Stimulated activated CD4-positive, alpha-beta T cell treated with anti-CD3 and anti-CD28 coated beads, Interleukin-15, amount 100 ng/mL, for 24 hours (primary cell): ENCODE measurements at regions not wholly inside any gene's neighbourhood (a gene's known extent, or its start where the extent isn't known, plus 50 kb on each side); places are given as distances from the start of the nearest gene placed in this dataset.

Experiments used
- DNase-seq: peaks from one replicate; pipeline ENCODE4 v3.0.0-alpha.2; 2020

DNA sequence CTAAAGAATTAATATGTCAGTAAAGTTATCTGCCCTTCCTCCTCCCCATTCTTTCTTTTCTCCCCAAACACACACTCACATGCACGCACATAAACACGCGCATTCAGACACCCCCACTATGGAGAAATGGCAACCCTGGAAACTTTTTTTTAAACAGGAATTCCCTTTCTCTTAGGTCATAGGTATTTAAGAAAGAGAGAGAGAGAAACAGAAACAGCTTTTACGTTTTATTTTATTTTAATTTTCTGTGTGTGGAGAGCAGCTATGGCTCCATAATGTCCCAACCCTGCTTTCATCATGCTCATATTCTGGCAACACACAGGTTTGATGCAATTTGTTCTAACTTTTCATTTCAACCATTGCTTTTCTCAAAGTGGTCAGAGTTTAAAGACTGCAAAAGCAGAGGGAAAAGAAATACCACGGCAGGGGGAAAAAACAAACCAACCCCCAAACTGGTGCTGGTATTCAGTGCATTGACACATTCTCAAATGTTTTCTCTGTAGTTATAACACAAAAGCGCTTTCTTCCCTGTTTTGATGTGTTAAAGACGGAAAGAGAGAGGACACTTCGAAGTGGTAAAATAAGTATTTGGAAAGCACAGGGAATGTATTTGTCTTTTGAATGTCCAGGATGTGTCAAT, 126.0 kb upstream of the TMEM161B start:
- no peak for DNase-seq

DNA sequence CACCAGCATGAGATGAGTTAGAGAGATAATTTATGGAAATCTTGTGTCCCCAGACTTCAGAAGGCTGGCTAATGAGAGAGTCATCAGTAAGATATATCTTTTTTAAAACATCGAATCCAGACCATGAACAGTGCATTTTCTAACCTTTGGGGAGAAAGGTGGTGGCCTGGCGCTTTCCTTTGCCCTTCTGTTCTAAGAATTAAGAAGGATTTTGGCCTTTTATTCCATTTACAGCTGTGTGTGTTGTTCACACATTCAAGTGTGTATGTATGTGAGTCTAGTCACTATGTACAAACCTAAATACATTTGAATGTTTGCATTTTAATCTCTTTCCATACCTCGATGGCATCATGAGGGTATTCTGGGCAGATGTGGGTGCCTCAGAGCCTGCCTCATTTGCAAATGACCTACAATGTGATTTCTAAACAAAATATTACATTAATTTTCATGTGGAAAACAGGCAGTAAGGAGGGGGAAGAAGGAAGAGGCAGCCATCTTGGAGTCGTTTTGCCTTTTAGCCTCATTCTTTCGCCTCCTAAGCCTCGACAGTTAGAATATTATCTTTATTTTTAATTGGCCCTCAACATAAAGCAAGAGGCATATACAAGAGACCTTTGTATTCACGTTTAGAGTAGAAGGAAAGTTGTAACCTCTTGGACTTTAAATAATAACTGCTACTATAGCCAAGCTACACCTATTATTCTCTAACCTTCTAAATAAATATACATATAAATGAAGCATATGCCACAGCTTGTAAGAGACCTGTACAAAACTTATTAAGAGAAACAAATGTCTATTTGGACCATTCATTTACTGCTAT, 125.3 kb upstream of the TMEM161B start:
- DNase-seq = no peak

DNA sequence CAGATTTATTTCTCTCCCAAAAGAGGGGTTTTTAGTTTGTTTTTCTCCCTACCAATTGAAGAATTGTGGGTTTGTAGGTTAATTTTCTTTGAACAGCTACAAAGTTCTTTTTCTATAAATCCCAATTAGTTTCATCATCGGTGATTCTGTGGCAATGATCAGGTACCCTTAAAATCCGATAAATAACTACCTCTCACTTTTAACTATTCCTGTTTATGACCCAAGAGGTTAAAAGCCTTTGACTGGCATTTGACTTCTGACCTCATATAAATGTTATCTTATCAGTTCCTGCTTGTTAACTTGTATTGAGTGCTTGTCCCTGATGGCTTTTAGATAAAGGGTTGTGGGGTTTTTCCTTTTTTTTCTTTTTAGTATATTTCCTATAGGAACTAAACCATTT, 124.4 kb upstream of the TMEM161B start:
- DNase-seq = no peak

DNA sequence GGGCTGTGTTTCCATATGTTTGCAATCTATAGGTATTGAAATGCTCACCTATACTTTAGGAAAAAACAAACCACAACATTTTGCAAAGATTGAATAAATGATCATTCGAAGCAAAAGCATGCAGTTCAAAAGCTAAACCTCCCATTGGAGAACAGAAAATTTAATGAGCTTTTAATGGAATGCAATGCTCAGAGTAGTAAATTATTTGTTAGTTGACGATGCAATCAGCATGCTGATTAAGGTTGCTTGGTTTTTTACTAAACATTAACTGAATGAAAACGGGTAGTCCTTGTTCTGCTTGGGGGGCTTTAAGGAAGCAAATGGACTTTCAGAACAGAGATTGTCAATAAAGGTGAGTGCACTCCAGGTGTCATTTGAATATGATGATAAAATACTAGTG, 123.3 kb upstream of the TMEM161B start:
- no peak for DNase-seq

DNA sequence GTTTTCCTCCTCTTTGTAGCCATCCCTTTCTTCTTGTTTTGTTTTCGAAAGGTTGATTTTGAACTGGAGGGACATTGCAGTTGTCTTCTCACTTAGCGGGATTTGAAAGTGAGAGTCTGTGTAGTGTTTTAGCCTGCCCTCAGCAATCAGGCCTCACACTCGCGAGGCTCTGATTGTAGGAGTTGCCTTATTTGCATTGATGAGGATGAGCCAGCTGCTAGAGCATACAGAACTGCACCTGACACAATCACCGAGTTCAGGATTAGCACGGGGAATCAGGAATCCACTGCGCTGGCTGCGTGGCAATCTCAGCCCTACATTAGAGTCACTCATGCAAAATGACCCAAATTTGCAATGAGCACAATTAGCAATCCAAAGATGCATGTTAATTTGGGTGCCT, 122.5 kb upstream of the TMEM161B start:
- no peak for DNase-seq

DNA sequence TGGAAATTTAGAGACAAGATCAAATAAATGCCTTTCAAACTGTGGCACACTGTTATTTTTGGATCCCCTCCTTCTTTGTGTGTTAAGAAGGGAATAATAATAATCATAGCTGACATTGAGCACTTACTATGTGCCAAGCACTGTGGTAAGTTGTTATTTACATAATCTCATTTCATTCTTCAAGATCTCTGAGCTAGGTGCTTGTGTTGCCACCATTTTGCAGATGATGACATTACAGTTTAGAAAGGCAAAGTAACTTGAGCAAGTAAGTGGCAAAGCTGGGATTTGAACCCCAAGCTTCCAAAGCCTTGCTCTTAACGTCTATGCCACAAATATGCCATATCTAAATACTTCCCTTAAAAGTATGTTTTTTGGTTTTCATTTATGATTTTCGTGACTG, 121.8 kb upstream of the TMEM161B start:
- DNase-seq = no peak

DNA sequence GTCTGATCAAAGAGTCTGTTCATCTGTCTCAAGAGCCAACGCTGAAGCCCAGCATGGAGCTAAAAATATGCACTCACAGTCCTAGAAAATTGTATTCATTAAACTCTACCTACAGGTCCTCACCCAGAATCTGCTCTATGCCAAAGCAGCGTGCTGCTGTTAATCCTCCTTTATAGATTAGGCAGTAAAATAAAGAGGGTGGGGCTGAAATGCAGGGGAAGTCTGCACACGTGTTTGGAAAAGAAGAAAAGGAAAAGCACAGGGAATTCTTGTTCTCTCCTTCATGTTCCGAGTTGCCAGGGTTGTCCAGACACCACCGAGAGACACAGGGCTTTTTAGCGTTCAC, 121.4 kb upstream of the TMEM161B start:
- no peak for DNase-seq

DNA sequence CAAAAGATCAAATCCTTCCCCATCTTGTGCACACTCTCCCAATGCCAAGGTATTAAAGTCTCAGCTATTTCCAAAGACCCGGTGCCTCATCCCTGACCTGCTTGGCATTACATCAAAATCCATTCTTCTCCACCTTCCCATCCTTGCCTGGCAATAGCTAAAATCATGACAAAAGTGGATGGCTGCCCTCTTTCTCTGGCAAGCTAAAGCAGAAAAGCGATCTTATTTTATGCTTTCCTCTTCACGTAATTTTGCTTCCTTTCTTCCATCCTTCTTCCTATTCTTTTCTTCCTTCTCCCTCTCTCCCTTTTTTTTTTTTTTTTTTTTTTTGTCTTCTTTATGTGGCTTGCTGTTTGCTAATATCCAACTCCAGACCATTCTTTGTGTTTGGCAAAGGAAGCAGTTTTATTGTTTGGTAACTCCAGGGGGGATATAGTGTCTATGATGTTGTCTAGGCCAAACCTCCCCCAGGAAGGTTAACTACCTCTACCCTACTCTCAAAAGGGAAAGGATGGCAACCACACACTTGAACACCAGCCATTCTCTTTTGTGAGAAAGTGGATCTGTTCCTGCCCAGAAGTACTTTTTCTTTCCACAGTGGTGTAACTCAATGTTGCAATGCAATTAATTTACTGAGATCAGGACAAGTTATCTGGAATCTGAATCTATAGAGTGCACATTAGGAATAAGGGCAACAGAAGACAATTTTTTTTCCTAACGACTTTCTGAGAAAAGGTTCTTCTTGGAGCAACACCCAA, 120.9 kb upstream of the TMEM161B start:
- DNase-seq = no peak

DNA sequence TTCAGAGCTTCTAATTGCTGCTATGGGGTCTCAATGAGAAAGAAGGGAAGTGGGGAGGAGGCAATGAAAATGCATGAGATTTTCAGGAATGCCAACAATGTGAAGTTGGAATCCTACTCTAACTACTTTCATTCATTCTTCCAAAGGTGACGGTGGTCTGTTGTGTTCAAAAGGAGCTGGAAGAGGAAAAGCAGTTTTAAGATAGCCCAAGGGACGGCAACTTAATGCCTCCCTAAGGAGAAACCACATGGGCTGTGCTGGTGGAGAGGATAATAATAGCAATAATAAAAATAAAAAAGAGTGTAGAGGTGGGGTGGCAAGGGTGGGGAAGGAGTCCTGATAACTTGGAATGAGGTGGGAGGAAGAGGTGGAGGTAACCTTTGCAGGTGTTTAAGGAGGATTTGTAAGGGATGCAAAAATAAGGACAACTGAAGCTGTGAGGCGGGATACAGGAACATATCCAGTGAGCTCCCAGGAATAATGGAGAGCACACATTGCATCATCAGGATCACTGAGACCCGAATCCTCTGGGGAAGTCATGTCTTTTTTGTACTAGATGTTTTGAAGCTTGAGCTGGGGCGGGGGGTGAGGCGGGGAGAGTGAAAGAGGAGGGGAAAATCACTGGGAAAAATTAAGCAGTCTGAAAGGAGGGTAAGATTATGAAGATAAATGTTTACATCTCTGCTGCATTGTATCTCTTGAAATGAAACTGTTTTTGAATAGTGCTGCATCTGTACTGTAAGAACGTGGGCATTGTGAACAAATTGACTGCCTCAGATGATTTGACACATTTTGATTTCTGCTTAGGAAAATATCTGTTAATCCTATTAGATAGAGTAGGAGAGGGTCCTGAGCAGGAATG, 120.1 kb upstream of the TMEM161B start:
- no peak for DNase-seq

DNA sequence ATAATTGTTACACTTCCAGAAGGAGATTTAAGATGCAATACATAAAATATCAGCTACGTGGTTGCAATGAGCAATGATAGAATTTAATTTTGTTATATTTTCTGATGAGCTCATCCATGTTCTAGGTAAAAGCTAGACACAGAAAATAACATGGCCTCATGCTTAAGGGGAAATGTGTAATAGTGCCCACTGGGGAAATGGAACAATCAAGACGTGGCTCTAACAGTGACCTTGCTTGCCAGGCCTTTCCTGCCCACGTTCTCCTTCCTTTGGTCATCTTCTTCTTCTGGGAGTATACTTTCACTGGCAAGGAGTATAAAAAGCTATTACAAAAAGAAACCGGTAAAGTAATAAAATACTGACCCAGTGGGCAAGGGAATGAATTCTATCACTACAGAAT, 116.2 kb upstream of the TMEM161B start:
- DNase-seq = no peak

DNA sequence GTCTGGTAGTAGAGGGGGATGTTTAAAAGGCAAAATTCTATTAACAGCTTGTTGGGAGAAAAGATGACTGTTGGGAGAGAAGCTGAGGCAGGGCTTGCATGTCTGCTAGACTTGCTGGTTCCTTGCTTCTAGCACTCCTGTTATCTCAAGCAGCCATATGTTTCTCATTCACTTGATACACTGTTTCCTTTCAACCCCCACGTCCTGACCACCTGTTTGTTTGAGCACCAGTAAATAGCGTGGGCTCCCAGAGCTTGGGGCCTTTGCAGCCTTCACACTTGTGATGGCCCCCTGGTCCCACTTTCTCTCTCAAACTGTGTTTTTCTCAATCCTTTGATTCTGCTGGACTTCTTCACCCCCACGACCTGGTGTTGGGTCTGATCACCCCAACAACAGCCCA, 111.7 kb upstream of the TMEM161B start:
- DNase-seq = no peak

DNA sequence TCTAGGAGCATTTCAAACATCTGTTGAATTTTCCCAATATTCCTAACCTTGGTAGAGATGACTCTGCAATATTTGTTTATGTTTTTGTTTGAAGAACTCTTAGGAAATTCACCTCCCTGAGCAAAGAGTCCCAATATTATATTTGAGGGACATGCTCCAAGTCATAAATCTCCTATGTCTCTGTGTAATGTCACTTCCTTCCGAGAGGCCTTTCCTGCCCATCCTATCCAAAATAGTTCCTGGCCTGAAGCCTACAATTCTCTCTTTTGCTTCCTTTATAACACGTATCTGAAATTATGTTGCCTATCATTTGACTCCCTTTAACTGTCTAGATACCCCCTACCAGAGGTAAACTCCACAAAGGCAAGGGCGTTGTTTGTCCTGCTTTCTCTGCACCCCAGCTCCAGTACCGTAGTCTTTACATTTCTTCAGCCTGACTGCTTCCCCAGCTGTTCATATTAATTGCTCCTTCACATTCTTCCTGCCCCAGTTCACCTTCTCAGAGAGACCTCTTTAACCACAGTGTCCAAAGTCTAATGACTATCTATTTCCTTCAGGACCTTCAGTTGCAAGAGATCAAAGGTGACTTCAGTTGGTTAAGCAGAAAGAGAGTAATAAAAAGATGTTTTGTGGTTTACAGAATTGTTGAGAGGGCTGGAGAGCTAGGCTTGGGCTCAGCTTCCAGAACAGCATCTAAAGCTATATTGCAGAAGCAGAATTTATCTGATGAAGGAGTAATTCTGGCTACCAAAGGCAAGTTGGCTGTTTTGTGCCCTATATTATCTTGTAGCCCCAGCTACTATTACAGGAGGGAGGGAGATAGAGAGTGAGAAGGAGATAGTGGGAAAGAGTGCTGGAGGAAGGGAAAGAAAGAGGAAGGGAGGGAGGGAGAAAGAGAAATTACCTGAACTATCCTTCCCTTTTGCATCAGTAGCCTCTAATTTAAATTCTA, 109.3 kb upstream of the TMEM161B start:
- no peak for DNase-seq

DNA sequence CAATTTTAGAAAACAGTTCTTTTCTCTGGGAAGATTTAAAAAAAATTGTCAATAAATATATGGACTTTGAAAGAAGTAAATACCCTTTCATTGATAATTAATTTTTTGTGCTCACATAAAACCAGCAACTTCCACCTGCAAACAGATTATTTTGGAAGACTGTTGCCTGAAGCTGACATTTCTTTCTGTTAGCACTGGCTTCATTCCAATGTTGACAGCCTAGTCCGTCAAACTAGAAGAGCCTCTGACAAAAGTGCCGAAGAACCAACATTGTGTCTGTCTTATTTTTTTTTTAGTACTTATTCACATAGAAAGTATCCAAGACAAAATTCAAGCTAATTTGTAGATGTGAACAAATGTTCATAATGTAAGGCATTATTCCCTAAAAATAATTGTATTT, 108.6 kb upstream of the TMEM161B start:
- DNase-seq = no peak

DNA sequence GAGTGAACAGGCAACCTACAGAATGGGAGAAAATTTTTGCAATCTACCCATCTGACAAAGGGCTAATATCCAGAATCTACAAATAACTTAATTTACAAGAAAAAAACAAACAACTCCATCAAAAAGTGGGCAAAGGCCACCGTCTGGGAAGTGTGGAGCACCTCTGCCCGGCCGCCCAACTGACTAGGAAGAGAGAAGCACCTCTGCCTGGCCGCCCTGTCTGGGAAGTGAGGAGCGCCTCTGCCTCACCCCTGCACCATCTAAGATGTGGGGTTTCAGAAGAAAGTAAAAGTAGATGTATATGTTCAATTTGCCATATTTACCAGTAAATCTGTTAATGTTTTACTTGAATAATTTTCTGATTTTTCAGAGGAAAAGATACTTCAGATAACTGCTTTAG, 108.1 kb upstream of the TMEM161B start:
- no peak for DNase-seq

DNA sequence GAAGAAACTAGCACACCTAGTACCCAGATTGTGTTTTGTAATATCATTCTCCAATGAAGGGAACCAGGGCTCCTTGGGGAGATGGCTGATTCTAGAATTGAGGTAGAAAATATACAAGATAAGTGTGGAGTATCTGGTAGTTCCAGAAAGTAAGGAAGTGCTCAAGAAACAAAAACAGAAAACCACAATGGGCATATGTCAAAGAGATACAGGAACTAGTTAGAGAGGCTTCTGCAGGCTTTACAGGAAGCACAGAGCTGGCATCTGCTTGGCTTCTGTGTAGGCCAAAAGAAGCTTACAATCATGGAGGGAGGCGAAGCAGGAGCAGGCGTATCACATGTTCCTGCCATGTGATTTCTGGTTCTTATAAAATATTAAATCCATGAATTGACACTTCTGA, 105.7 kb upstream of the TMEM161B start:
- no peak for DNase-seq

DNA sequence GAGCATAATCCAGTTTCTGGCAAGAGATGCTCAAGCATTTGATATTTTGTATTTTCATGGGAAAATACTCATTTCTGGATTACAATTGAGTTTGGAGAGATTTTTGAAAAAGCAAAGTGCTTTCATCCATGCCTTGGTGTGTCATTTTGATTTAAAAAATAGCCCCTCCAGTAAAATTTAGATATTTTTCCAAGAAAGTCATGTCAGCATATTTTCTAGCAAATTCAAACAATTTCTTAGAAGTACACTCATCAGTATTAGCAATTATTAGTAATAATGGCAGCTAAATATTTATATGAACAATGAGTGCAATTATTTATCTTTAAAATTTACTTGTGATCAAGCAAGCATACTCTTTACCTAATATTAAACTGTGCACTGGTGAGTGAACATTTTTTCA, 102.2 kb upstream of the TMEM161B start:
- no peak for DNase-seq

DNA sequence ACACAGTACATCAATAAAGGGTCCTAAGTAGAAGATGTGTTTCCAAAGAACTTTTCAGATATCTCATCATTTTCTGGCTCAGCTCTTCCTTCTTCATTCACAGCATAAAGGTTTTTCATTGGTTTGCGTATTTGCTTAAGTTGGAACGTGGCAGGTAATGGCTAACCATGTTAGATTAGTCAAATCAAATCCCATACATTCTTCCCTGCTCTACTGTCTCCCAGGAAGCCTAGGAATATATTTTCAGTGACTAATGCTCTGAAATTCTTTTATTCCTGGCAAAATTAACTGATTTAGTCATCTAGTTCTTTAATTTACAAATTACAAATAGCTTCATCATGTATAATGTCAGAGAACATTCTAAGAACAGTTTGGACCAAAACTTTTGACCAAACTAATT, 99.6 kb upstream of the TMEM161B start:
- no peak for DNase-seq

DNA sequence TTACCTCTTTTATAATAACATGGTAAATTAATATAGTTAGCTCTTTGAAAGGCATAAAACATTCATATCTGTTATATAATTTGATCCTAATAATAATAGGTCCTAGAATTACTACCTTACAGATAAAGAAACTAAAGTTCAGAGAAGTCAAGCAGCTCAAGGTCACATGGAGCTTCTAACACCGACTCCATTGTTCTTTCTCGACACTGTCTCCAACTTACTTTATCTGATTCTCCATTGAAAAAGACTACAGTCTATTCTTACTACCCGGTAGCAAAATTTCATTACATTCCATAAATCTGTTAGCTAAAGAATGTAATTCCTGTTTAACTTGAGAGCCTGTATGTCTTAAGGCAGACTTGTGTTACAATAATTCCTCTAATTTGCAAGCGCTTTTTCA, 96.3 kb upstream of the TMEM161B start:
- no peak for DNase-seq

DNA sequence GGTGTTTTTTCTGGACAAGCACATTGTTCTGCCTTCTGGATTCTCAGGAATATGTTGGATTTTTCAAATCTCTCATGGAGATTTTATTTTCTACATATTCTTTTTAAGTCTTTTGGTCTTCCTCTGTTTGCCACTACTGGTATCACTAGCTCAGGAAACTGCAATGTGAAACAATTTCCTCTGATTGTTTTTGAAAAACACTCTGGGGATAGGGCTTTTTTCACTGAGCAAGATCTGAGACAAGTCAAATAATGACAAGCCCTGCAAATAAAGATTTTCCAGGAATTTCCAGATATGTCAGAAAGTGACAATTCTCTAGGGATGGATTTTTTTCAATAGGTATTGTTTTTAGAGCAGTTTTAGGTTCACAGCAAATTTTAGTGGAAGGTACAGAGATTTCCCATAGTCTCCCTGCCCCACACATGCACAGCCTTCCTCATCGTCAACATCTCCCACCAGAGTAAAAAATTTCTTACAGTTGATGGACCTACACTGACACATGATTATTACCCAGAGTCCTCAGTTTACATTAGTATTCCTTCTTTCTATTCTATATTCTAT, 86.9 kb upstream of the TMEM161B start:
- no peak for DNase-seq

DNA sequence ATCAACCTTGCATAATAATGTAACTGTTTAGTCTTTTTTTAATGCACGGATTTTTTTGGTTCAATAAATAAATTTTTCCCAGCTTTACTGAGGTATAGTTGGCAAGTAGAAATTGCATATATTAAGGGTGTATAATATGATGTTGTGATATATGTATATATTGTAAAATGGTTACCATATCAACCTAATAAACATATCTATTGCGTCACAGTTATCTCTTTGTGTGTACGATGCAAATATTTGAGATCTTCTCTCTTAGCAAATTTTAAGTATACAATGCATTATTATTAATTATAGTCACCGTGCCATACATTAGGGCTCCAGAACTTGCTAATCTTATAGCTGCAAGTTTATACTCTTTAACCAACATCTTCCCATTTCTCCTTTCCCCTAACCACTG, 57.2 kb upstream of the TMEM161B start:
- no peak for DNase-seq

DNA sequence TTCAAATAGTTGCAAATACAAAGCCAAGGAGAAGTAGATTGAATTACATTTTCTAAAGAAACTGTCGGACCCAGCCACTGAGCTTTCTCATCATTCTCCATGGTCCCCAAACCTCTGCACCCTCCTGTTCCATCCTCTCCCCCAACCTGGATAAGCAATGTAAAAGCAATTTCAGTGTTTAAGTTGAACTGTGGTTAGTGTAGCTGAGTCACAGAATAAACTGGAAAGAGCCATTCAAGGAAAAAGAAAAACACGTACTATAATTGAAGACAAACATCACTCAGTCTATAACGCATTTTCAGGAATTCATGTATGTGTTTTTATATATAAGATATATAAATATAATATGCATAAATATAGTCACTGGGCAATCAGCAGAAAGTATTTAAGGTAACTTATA, 54.1 kb upstream of the TMEM161B start:
- no peak for DNase-seq
